ENCODE measurements at regions not wholly inside any gene's neighbourhood (a gene's known extent, or its start where the extent isn't known, plus 50 kb on each side); places are given as distances from the start of the nearest gene placed in this dataset.

DNA sequence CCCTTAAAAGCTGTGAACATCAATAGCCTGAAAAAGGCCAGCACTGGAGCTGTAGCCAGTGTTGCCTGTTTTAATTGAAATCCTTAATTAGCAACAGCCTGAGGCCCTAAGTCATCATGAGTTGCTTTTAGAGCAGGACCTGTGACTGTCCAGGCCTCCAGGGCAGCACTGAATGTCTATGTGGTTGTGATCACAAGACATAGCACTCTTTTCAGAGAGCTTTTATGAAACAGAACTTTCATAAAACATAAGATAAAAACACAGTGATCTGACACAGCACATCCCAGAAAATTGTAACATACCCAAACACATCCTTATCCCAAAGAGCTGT is 85.5 kb upstream of the MYO10 start:
- no peak for TF ChIP-seq SUZ12 (IDR thresholded peaks at IDR 0.05; ENCODE audit: extremely low read depth, insufficient read depth, insufficient read length)
- no peak for TF ChIP-seq ZNF274 (IDR thresholded peaks at IDR 0.05; ENCODE audit: low read depth, low read length)
- TF ChIP-seq YY1 (IDR thresholded peaks at IDR 0.05; ENCODE audit: insufficient read depth, insufficient read length), result no peak
